UCSD-AML1 (cell line): ENCODE measurements at regions not wholly inside any gene's neighbourhood (a gene's known extent, or its start where the extent isn't known, plus 50 kb on each side); places are given as distances from the start of the nearest gene placed in this dataset.

Experiments
- DNase-seq: peaks from one replicate; lab custom pipeline; 2025; ENCODE audit not compliant: unreplicated experiment; lab: John Stamatoyannopoulos, UW

- no peak for DNase-seq
Measured at GRCh38 chr12:27382924-27383323, 50.3 kb downstream of the BMAL2 start.

GRCh38 chr12:27383429-27384260 lies 51.0 kb downstream of the BMAL2 start:
- peak; percentile 61 for DNase-seq

- DNase-seq, result no peak
Measured at GRCh38 chr12:27384261-27384590, 51.6 kb downstream of the BMAL2 start.

- no peak for DNase-seq
Measured at GRCh38 chr12:27385766-27386564, 53.3 kb downstream of the BMAL2 start.

DNA sequence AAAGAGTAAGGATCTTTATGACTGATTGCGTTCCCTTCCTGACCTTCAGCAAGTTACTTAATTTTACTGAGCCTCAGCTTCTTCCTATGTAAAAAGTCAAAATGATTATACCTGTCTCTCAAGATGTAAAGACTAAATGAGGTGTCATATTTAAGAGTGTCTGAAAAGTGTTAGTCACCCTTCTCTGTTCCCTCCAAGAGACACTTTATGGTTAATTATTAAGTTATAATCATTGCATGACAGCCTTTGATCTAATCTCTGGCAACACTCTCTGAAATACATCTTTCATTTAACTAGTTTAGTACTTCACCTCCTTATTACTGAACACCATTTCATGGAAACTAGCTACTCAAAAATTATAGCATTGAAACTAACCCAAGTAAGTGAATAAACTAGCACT lies 54.8 kb downstream of the BMAL2 start:
- DNase-seq, result no peak

- DNase-seq, result no peak
Measured at GRCh38 chr12:27388650-27389049, 56.0 kb downstream of the BMAL2 start.

DNA sequence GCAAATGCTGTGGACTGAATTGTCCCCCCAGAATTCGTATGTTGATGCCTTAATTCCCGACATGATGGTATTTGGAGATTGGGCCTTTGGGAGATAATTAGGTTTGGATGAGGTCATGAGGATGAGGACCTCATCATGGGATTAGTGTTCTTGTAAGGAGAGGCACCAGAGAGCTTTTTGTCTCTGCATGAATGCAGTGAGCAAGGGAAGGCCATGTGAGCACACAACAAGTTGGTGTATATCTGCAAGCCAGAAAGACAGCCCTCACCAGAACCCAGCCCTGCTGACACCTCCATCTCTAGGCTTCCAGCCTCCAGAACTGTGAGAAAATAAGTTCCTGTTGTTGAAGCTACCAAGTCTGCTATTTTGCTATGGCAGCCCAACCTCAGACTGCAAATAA lies 51.9 kb upstream of the SMCO2 start:
- DNase-seq, result no peak

- peak; percentile 20 for DNase-seq
Measured at GRCh38 chr12:27396216-27396815, 50.2 kb upstream of the SMCO2 start.
